Suppressor macrophage (primary cell): ENCODE measurements at regions not wholly inside any gene's neighbourhood (a gene's known extent, or its start where the extent isn't known, plus 50 kb on each side); places are given as distances from the start of the nearest gene placed in this dataset.
A peak's percentile ranks its signal among the peaks of the same experiment; 100 is the strongest.

Experiments
- DNase-seq, 4 experiments: peaks; one replicate each; pipeline ENCODE4 v3.0.0-alpha.2; 2020 to 2022

GRCh38 chr18:38022234-38022633 lies 456.6 kb upstream of the CELF4 start:
- no peak for DNase-seq

GRCh38 chr18:38019292-38019691 lies 453.7 kb upstream of the CELF4 start:
- no peak for DNase-seq

- peak in 1 of 4 experiments; percentile 0 for DNase-seq
Observed at GRCh38 chr18:38010971-38011857, 445.6 kb upstream of the CELF4 start.

- DNase-seq: no peak
Observed at GRCh38 chr18:38010037-38010436, 444.4 kb upstream of the CELF4 start.

GRCh38 chr18:38009320-38009719 lies 443.7 kb upstream of the CELF4 start:
- DNase-seq: no peak

- DNase-seq: no peak
Observed at GRCh38 chr18:38007676-38008330, 442.2 kb upstream of the CELF4 start.

GRCh38 chr18:38007026-38007425 lies 441.4 kb upstream of the CELF4 start:
- DNase-seq: no peak

DNA sequence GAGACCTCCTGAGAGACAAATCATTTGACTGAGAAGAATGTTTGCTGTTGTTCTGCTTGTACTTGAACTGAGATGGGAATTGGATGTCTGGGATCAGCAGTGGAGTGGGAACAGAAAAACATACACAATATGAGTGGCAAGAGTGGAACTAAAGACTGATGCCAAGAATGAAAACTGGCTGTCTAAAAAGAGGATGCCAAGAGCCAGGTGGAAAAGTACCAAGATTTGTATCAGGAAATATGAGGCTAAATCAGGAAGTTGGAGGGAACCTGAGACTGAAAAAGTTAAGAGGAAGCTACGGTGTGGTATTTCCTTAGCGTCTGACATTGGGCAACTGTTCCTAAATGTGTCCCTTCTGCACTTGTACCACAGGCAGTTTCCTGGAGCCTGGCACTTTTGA lies 440.9 kb upstream of the CELF4 start:
- no peak for DNase-seq

DNA sequence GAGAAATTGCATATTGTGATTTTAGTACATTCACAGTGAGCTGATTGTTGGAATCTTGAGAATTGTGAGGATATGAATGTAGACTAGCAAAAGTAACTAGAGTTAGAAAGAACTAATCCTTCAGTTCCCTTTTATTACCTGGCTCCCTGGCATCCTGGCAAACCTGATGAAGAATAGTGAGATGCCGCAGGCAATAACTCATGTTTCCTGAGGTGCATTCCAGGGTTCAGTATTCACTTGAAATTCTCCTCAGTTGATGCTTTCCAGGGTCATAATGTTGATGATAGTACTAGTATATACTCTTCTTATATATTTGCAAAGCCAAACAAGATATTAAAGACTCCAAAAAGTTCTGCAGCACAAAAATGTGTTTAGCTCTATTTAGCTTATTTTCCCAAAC lies 432.1 kb upstream of the CELF4 start:
- no peak for DNase-seq

- no peak for DNase-seq
Observed at GRCh38 chr18:37987901-37988300, 422.3 kb upstream of the CELF4 start.

DNA sequence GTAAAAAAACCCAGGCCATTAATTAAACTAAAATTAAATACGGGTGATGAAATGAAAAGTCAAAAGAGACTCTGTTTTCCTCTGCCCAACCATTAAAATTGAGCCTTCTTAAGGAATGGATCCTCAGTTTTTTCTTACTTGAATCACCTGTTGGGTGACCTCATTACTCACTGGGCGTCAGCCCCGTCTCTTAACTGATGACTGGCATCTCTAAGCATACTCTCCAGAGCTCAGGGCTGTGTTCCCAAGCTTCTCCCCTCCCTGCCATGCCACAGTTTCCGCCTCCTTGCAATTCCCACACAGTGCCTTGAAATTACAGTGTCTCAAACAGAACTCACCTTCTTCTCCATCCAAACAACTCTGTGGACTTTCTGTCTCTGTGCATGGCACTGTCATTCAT lies 421.1 kb upstream of the CELF4 start:
- no peak for DNase-seq

GRCh38 chr18:37985126-37985525 lies 419.5 kb upstream of the CELF4 start:
- no peak for DNase-seq

DNA sequence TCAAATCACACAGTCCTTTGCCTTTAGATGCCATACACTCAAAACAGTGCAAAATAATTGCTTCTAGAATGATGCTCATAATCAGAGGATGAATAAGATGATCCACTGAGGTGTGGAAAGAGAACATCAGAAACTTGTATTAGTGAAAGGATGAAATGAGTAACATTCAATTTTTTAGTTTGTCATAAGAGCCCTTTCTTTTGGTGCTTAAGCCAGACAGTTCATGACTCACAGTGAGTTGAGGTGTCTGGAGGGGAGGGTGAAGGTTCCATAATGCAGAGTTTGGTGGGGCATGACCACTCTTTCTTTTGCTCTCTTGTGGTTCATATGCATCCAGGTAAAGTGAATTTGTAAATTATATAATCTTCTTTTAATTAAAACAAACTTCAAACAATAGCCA lies 415.0 kb upstream of the CELF4 start:
- no peak for DNase-seq

DNA sequence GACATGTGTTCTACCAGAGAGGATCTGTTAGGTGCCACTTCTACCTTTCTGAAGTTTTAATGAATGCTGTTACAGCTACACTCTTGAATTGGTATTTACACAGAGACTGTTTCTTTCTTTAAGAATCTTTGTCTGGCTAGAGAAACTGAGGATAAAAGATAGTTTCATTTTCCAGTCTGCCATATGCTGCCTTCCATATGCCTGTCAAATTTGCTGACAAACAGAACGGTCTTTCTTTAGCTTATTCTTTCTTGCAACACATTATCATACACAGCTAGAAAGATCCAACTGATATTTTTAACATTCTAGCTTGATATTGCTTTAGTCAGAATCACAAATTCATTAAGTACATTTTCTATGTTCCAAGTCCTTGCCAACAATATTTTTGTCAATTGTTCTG lies 409.8 kb upstream of the CELF4 start:
- no peak for DNase-seq

- no peak for DNase-seq
Observed at GRCh38 chr18:37967261-37967660, 401.7 kb upstream of the CELF4 start.

DNA sequence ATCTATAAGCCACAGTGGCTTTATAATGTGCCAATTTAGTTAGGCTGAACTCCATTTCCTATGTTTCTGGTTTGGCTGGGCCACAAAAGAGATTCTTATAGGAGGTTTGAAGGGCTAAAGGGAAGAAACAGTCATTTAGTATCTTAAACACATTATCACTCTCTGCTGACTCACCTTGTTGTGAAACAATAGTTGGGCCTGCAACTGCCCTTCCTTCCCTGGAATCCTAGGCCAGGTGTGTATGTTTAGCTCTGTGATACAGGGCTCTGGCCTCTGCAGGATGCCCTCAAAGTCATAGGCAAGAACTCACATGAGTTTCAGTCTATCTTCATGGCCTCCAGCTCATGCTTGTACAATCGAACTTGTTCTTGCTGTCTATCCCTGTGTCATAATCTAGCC lies 400.0 kb upstream of the CELF4 start:
- DNase-seq: no peak

DNA sequence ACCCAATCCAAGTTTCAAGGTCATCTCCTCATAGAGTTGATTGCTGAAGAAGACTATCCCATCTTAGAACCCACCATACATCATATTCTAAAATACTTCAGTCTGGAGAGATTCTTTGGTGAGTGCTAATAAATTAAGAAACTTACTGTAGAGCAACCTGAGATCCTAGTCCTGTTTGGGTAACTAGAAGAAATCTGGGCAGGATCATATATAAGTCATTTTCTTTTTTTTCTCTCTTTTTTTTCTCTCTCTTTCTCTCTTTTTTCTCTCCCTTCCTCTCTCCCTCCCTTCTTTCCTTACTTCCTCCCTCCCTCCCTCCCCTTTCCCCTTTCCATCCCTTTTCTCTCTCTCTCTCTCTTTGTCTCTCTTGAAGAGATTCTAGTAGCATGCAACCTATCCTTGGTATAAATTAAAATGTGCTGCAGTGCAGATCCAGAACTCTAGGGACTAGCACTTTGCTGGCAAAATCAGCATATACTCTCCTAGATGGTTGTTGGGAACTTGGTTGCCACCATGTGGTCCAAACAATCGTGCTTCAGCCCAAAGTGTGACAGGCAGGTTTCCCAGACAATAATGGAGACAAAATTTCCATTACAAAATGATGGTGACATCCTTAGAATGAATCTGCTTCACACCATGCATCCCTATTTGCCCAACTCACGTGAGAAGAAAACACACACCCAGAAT lies 399.4 kb upstream of the CELF4 start:
- no peak for DNase-seq

DNA sequence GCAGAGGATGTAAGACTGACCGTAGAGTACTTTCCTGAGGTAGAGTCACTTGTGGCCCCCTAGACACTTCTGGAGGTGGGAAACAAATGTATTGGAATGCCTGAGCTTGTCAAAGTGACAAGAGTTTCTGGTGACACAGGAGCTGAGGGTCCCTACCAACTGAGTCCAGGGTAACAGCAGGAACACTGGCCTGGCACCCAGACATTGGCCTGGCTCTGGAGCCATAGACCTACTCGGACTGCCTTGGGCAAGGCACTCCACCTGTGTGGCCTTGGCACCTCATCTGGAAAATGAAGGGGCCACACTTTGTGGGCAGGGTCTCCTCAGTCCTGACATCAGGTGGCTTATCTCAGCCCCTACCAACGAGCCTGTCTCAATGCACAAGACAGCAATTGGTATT lies 398.2 kb upstream of the CELF4 start:
- DNase-seq: no peak

GRCh38 chr18:37962316-37962966 lies 396.8 kb upstream of the CELF4 start:
- no peak for DNase-seq

DNA sequence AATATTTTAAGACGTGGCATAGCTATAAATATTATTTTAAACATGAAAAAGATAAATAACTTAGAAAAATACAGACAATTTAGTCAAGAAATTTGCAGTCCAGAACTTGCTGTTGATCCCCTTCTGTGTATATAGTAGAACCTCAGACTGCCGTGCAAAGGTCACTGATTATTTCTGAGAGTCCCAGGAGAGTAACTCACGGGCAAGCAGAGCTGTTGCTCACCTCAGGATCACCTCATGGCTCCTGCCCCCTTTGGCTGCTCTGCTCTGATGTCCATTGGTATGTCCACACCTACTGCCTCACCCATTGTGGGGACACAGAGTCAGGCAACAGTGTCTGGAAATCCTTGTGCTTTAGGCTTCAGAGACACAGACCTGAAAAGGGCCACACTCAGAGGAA lies 392.9 kb upstream of the CELF4 start:
- no peak for DNase-seq

DNA sequence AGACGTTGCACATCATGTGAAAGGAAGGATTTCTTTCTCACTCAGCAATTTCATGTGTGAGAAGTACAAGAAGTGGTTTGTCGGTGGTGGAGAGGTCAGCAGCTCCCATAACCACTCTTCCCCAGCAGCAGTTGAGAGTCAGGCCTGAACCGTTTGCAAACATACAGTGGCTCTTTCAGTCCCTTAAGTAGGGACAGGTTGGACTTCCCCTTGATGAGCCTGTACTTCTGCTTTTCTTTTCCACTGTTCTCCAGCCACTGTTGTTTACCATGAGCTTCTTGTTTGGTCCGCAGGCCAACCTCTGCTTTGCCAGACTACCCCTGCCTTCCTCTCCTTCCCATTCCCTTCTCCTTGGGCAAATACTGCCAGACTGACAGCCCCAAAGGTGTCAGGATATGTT lies 391.3 kb upstream of the CELF4 start:
- peak in 3 of 4 experiments; percentile 1 to 4 (median 2) for DNase-seq

- DNase-seq: no peak
Observed at GRCh38 chr18:37956020-37956419, 390.4 kb upstream of the CELF4 start.

DNA sequence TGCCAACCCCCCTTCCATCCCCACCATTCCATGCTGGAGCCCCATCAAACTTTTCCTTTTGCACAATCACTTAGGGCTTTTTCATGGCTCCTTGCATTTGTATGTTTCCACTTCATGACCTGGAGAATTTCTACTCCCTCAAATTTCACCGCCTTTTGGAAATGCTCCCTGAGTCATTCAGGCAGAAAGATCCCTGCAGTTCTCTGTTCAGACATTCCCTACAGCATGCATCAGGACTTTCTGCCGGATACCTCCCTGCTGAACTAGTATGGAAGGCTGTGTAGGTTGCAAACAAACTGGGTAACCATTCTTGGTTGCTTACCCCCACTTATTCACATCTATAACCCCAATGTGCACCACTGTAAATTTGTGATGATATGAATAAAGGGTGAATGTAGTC lies 389.6 kb upstream of the CELF4 start:
- no peak for DNase-seq
